ENCODE measurements at regions not wholly inside any gene's neighbourhood (a gene's known extent, or its start where the extent isn't known, plus 50 kb on each side); places are given as distances from the start of the nearest gene placed in this dataset.
"Not testable (repeated sequence)": the region's sequence is repeated elsewhere in the genome, so short reads cannot be mapped to it uniquely, and the experiment has no call there.

DNA sequence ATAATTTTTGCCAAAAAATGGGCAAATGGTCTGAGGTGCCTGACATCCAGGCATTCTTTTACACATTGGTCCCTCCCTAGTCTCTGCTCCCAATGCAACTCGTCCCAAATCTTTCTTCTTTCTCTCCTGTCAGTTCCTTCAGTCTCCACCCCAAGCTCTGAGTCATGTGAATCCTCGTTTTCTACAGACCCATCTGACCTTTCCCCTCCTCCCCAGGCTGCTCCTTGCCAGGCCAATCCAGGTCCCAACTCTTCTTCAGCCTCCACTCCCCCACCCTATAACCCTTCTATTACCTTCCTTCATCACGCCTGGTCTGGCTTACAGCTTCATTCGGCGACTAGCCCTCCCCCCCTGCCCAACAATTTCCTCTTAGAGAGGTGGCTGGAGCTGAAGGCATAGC is 55.3 kb downstream of the BBS10 start:
- not testable (repeated sequence) for H3F3A ChIP-seq (ENCODE audit: insufficient read depth, low read length); H3K27ac ChIP-seq (ENCODE audit: low read length); H3K9ac ChIP-seq (ENCODE audit: low read length); H3K36me3 ChIP-seq (replicated peaks; ENCODE audit: insufficient read depth, low read length); H3K4me3 ChIP-seq (ENCODE audit: low read length); H3K27me3 ChIP-seq (replicated peaks; ENCODE audit: insufficient read depth, low read length); H4K20me1 ChIP-seq (ENCODE audit: insufficient read depth, low read length); DNase-seq; H3K9me2 ChIP-seq (replicated peaks; ENCODE audit: insufficient read depth, low read length); H2AFZ ChIP-seq (ENCODE audit: low read length); H3K4me2 ChIP-seq (ENCODE audit: low read depth, low read length); H3K79me2 ChIP-seq (ENCODE audit: low read length); H3K4me1 ChIP-seq (ENCODE audit: low read length); H3K9me3 ChIP-seq (replicated peaks; ENCODE audit: insufficient read depth, low read length)

DNA sequence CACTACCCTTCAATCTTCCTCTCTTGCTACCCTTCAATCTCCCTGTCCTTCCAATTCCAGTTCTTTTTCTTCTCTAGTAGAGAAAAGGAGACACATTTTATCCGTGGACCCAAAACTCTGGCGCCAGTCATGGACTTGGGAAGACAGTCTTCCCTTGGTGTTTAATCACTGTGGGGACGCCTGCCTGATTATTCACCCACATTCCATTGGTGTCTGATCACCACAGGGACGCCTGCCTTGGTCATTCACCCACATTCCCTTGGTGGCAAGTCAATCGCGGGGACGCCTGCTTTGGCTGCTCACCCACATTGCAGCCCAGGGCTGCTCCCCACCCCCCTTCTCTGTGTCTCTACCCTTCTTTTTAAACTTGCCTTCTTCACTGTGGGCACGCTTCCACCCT is 55.9 kb downstream of the BBS10 start:
- not testable (repeated sequence) for H3K27ac ChIP-seq (ENCODE audit: low read length); DNase-seq; H3K4me2 ChIP-seq (ENCODE audit: low read depth, low read length)

DNA sequence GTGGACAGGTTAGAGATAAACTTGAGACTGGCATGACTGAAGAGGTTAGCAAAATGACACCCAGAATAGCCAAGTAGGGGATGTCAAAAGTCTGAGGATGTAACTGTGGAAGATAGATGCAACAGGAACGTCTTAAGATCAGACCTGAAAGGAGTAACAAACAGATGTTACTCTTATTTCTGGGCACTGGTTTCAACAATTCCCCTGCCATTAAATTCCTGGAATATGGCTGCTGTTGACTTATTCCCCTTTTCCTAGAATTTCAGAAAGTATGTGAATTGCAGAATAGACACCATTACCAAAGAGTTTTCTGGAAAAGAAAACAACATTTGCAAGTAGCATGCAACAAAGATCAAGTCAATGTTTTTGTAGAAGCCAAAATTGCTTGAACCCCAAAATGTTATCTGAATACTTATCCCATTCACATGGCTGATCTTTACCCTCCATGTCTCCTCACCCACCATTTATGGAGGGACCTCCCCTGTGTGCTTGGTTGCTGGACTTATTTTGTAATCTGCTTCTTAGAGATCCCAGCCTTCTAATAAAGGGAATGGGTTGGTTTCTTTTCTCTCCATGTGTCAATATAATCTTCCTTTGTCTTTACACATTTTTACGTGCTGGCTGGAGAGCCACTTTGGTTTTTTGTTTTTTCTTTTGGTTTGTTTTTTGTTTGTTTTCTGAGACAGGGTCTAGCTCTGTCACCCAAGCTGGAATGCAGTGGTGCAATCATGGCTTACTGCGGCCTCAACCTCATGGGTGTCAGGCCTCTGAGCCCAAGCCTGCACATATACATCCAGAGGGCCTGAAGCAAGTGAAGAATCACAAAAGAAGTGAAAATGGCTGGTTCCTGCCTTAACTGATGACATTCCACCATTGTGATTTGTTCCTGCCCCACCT is 57.0 kb downstream of the BBS10 start:
- no peaks in the 10 kb centered on the region for H3K79me2 ChIP-seq (ENCODE audit: low read length)
- no peaks in the 10 kb centered on the region for H3K27me3 ChIP-seq (replicated peaks; ENCODE audit: insufficient read depth, low read length)
- H3F3A ChIP-seq (ENCODE audit: insufficient read depth, low read length) = no peaks in the 10 kb centered on the region
- H3K27ac ChIP-seq (ENCODE audit: low read length) = no peak overlapping the region
- no peaks in the 10 kb centered on the region for H3K4me1 ChIP-seq (ENCODE audit: low read length)
- DNase-seq = no peak
- H3K9ac ChIP-seq (ENCODE audit: low read length) = no peak overlapping the region
- no peak overlapping the region for H2AFZ ChIP-seq (ENCODE audit: low read length)
- H4K20me1 ChIP-seq (ENCODE audit: insufficient read depth, low read length) = no peaks in the 10 kb centered on the region
- H3K4me3 ChIP-seq (ENCODE audit: low read length) = no peak overlapping the region
- H3K9me2 ChIP-seq (replicated peaks; ENCODE audit: insufficient read depth, low read length) = no peaks in the 10 kb centered on the region
- TF ChIP-seq EZH2phosphoT487 (IDR thresholded peaks at IDR 0.05; ENCODE audit: low read length) = no peak
- TF ChIP-seq, protein P1, sequence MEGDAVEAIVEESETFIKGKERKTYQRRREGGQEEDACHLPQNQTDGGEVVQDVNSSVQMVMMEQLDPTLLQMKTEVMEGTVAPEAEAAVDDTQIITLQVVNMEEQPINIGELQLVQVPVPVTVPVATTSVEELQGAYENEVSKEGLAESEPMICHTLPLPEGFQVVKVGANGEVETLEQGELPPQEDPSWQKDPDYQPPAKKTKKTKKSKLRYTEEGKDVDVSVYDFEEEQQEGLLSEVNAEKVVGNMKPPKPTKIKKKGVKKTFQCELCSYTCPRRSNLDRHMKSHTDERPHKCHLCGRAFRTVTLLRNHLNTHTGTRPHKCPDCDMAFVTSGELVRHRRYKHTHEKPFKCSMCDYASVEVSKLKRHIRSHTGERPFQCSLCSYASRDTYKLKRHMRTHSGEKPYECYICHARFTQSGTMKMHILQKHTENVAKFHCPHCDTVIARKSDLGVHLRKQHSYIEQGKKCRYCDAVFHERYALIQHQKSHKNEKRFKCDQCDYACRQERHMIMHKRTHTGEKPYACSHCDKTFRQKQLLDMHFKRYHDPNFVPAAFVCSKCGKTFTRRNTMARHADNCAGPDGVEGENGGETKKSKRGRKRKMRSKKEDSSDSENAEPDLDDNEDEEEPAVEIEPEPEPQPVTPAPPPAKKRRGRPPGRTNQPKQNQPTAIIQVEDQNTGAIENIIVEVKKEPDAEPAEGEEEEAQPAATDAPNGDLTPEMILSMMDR (IDR thresholded peaks at IDR 0.05; ENCODE audit: low read length) = no peak
- TF ChIP-seq EZH2 (optimal IDR thresholded peaks at IDR 0.05; ENCODE audit: low read depth, low read length) = no peak
- H3K36me3 ChIP-seq (replicated peaks; ENCODE audit: insufficient read depth, low read length) = no peaks in the 10 kb centered on the region
- no peak overlapping the region for H3K4me2 ChIP-seq (ENCODE audit: low read depth, low read length)
- no peaks in the 10 kb centered on the region for H3K9me3 ChIP-seq (replicated peaks; ENCODE audit: insufficient read depth, low read length)

More for the DNA sequence above, 55.9 kb downstream of the BBS10 start:
- H3K9ac ChIP-seq (ENCODE audit: low read length); H3K27me3 ChIP-seq (replicated peaks; ENCODE audit: insufficient read depth, low read length); H3K9me2 ChIP-seq (replicated peaks; ENCODE audit: insufficient read depth, low read length); H4K20me1 ChIP-seq (ENCODE audit: insufficient read depth, low read length); H3K79me2 ChIP-seq (ENCODE audit: low read length); H3K9me3 ChIP-seq (replicated peaks; ENCODE audit: insufficient read depth, low read length); H3F3A ChIP-seq (ENCODE audit: insufficient read depth, low read length); H3K36me3 ChIP-seq (replicated peaks; ENCODE audit: insufficient read depth, low read length); H3K4me3 ChIP-seq (ENCODE audit: low read length); H2AFZ ChIP-seq (ENCODE audit: low read length); H3K4me1 ChIP-seq (ENCODE audit: low read length): not testable (repeated sequence)

DNA sequence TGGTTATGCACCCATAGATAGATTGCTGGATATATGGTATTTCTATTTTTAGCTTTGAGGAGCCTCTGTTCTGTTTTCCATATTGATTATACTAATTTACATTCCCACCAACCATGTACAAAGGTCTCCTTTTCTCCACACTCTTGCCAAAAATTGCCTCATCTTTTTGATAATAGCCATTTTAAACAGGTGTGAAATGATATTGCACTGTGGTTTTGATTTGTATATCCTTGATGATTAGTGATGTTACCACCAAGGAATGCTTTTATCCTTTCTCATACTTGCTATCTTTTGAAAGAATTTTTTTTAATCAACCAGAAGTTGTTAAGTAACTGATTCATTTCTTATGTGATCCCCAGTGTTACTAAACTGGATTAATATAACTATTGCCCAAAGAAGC is 60.0 kb downstream of the BBS10 start:
- Histone ChIP-seq H3K27ac (ENCODE audit: low read length) (no peak overlapping the region), H3K4me1 (ENCODE audit: low read length) (no peaks in the 10 kb centered on the region), H3K27me3 (replicated peaks; ENCODE audit: insufficient read depth, low read length) (no peaks in the 10 kb centered on the region), H3K36me3 (replicated peaks; ENCODE audit: insufficient read depth, low read length) (no peaks in the 10 kb centered on the region), H3K9me3 (replicated peaks; ENCODE audit: insufficient read depth, low read length) (no peaks in the 10 kb centered on the region), H3K9me2 (replicated peaks; ENCODE audit: insufficient read depth, low read length) (no peaks in the 10 kb centered on the region), H3F3A (ENCODE audit: insufficient read depth, low read length) (no peaks in the 10 kb centered on the region), H3K4me3 (ENCODE audit: low read length) (no peak overlapping the region), H3K4me2 (ENCODE audit: low read depth, low read length) (no peak overlapping the region), H3K79me2 (ENCODE audit: low read length) (no peaks in the 10 kb centered on the region), H3K9ac (ENCODE audit: low read length) (no peak overlapping the region), H4K20me1 (ENCODE audit: insufficient read depth, low read length) (no peaks in the 10 kb centered on the region), H2AFZ (ENCODE audit: low read length) (no peak overlapping the region)
- DNase-seq = no peak
- TF ChIP-seq EZH2 (optimal IDR thresholded peaks at IDR 0.05; ENCODE audit: low read depth, low read length) = no peak
- TF ChIP-seq EZH2phosphoT487 (IDR thresholded peaks at IDR 0.05; ENCODE audit: low read length) = no peak
- TF ChIP-seq, protein P1 (IDR thresholded peaks at IDR 0.05; ENCODE audit: low read length) = no peak
